ENCODE measurements at regions not wholly inside any gene's neighbourhood (a gene's known extent, or its start where the extent isn't known, plus 50 kb on each side); places are given as distances from the start of the nearest gene placed in this dataset.

DNA sequence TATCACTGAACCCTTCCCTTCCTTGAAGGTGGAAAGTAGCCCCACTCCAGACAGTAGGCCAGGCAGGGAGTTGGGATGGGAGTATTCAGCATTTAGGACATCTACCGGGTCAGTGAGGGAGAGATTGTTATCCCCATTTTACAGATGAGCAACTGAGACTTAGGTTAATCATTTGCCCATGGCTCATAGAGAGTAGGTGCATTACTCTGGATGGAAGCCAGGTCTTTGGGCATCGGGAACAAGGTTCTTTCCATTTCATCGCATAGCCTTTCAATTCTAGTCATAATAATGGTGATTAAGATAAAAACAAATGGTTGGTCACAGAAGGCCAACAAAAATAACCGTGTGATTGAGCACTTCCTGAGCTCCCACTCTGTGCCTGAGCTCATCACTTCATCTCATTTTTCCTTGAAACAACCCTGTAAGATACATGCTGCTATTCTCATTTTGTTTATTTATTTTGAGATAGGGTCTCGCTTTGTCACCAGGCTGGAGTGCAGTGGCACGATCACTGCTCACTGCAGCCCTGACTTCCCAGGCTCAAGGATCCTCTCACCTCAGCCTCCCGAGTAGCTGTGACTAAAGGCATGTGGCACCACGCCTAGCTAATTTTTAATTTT is 64.8 kb downstream of the NAV1 start (continued):
- TF ChIP-seq, protein P1, sequence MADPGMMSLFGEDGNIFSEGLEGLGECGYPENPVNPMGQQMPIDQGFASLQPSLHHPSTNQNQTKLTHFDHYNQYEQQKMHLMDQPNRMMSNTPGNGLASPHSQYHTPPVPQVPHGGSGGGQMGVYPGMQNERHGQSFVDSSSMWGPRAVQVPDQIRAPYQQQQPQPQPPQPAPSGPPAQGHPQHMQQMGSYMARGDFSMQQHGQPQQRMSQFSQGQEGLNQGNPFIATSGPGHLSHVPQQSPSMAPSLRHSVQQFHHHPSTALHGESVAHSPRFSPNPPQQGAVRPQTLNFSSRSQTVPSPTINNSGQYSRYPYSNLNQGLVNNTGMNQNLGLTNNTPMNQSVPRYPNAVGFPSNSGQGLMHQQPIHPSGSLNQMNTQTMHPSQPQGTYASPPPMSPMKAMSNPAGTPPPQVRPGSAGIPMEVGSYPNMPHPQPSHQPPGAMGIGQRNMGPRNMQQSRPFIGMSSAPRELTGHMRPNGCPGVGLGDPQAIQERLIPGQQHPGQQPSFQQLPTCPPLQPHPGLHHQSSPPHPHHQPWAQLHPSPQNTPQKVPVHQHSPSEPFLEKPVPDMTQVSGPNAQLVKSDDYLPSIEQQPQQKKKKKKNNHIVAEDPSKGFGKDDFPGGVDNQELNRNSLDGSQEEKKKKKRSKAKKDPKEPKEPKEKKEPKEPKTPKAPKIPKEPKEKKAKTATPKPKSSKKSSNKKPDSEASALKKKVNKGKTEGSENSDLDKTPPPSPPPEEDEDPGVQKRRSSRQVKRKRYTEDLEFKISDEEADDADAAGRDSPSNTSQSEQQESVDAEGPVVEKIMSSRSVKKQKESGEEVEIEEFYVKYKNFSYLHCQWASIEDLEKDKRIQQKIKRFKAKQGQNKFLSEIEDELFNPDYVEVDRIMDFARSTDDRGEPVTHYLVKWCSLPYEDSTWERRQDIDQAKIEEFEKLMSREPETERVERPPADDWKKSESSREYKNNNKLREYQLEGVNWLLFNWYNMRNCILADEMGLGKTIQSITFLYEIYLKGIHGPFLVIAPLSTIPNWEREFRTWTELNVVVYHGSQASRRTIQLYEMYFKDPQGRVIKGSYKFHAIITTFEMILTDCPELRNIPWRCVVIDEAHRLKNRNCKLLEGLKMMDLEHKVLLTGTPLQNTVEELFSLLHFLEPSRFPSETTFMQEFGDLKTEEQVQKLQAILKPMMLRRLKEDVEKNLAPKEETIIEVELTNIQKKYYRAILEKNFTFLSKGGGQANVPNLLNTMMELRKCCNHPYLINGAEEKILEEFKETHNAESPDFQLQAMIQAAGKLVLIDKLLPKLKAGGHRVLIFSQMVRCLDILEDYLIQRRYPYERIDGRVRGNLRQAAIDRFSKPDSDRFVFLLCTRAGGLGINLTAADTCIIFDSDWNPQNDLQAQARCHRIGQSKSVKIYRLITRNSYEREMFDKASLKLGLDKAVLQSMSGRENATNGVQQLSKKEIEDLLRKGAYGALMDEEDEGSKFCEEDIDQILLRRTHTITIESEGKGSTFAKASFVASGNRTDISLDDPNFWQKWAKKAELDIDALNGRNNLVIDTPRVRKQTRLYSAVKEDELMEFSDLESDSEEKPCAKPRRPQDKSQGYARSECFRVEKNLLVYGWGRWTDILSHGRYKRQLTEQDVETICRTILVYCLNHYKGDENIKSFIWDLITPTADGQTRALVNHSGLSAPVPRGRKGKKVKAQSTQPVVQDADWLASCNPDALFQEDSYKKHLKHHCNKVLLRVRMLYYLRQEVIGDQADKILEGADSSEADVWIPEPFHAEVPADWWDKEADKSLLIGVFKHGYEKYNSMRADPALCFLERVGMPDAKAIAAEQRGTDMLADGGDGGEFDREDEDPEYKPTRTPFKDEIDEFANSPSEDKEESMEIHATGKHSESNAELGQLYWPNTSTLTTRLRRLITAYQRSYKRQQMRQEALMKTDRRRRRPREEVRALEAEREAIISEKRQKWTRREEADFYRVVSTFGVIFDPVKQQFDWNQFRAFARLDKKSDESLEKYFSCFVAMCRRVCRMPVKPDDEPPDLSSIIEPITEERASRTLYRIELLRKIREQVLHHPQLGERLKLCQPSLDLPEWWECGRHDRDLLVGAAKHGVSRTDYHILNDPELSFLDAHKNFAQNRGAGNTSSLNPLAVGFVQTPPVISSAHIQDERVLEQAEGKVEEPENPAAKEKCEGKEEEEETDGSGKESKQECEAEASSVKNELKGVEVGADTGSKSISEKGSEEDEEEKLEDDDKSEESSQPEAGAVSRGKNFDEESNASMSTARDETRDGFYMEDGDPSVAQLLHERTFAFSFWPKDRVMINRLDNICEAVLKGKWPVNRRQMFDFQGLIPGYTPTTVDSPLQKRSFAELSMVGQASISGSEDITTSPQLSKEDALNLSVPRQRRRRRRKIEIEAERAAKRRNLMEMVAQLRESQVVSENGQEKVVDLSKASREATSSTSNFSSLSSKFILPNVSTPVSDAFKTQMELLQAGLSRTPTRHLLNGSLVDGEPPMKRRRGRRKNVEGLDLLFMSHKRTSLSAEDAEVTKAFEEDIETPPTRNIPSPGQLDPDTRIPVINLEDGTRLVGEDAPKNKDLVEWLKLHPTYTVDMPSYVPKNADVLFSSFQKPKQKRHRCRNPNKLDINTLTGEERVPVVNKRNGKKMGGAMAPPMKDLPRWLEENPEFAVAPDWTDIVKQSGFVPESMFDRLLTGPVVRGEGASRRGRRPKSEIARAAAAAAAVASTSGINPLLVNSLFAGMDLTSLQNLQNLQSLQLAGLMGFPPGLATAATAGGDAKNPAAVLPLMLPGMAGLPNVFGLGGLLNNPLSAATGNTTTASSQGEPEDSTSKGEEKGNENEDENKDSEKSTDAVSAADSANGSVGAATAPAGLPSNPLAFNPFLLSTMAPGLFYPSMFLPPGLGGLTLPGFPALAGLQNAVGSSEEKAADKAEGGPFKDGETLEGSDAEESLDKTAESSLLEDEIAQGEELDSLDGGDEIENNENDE (IDR thresholded peaks at IDR 0.05; ENCODE audit: insufficient replicate concordance, low read length), result no peak
- TF ChIP-seq SIX5 (IDR thresholded peaks at IDR 0.05; ENCODE audit: low read depth, low read length), result no peak
- TF ChIP-seq YY1 (IDR thresholded peaks at IDR 0.05; ENCODE audit: low read depth, low read length), result no peak
- TF ChIP-seq RAD21 (IDR thresholded peaks at IDR 0.05 in 1 of 2, conservative IDR thresholded peaks at IDR 0.05 in 1 of 2; ENCODE audit: low read depth in 2 of 2, low read length in 2 of 2), result no peak
- TF ChIP-seq CHD1 (IDR thresholded peaks at IDR 0.05; ENCODE audit: low read depth, low read length), result no peak
- TF ChIP-seq GTF2F1 (IDR thresholded peaks at IDR 0.05; ENCODE audit: borderline replicate concordance, low read depth, low read length), result no peak
- TF ChIP-seq EP300 (IDR thresholded peaks at IDR 0.05; ENCODE audit: borderline replicate concordance in 1 of 2, low read depth in 2 of 2, low read length in 2 of 2), result no peak
- TF ChIP-seq, protein P2, sequence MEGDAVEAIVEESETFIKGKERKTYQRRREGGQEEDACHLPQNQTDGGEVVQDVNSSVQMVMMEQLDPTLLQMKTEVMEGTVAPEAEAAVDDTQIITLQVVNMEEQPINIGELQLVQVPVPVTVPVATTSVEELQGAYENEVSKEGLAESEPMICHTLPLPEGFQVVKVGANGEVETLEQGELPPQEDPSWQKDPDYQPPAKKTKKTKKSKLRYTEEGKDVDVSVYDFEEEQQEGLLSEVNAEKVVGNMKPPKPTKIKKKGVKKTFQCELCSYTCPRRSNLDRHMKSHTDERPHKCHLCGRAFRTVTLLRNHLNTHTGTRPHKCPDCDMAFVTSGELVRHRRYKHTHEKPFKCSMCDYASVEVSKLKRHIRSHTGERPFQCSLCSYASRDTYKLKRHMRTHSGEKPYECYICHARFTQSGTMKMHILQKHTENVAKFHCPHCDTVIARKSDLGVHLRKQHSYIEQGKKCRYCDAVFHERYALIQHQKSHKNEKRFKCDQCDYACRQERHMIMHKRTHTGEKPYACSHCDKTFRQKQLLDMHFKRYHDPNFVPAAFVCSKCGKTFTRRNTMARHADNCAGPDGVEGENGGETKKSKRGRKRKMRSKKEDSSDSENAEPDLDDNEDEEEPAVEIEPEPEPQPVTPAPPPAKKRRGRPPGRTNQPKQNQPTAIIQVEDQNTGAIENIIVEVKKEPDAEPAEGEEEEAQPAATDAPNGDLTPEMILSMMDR (IDR thresholded peaks at IDR 0.05; ENCODE audit: control extremely low read depth in 1 of 3, insufficient read depth in 1 of 3, low read depth in 1 of 3, low read length in 3 of 3), result no peak

All from H1 (cell line).